SK-N-SH treated with all-trans-retinoic acid at 6 μM for 48 hours (cell line): ENCODE measurements at regions not wholly inside any gene's neighbourhood (a gene's known extent, or its start where the extent isn't known, plus 50 kb on each side); places are given as distances from the start of the nearest gene placed in this dataset.

Source experiments
- CSDC2 ChIP-seq: fragments of 250-450 bp; sonication (Bioruptor Pico); IDR thresholded peaks from 2 replicates; pipeline ENCODE4 v1.5.0; 2020; ENCODE audit warnings: mild to moderate bottlenecking, moderate library complexity
- ISL1 ChIP-seq: fragments of 250-450 bp; sonication (Bioruptor Pico); IDR thresholded peaks from 2 replicates; pipeline ENCODE4 v2.1.2; 2022; ENCODE audit warnings: mild to moderate bottlenecking, moderate library complexity
- OSR1 ChIP-seq: fragments of 250-450 bp; sonication (Bioruptor Pico); IDR thresholded peaks from 2 replicates; pipeline ENCODE4 v1.8.0; 2022; ENCODE audit warnings: moderate library complexity, mild to moderate bottlenecking, inconsistent platforms
- RARB ChIP-seq: fragments of 250-450 bp; sonication (Bioruptor Pico); IDR thresholded peaks from 2 replicates; pipeline ENCODE4 v1.8.0; 2021; ENCODE audit warnings: mild to moderate bottlenecking, moderate library complexity
- SNAI2 ChIP-seq: fragments of 250-450 bp; sonication (Bioruptor Pico); IDR thresholded peaks from 2 replicates; pipeline ENCODE4 v1.5.0; 2020; ENCODE audit warnings: mild to moderate bottlenecking, moderate library complexity
- TCF4 ChIP-seq: fragments of 250-450 bp; sonication (Bioruptor Pico); IDR thresholded peaks from 2 replicates; pipeline ENCODE4 v1.8.0; 2021; ENCODE audit warnings: mild to moderate bottlenecking, moderate library complexity, borderline replicate concordance
- TOX ChIP-seq: fragments of 250-450 bp; sonication (Bioruptor Pico); IDR thresholded peaks from 2 replicates; pipeline ENCODE4 v1.8.0; 2021; ENCODE audit warnings: mild to moderate bottlenecking, moderate library complexity, borderline replicate concordance
- ZNF565 ChIP-seq: fragments of 450-650 bp; formaldehyde crosslinking; conservative IDR thresholded peaks from 2 replicates; pipeline ENCODE4 v1.5.0; 2020; ENCODE audit warnings: low read depth, mild to moderate bottlenecking, moderate library complexity
- ZNF8 ChIP-seq: fragments of 450-650 bp; formaldehyde crosslinking; IDR thresholded peaks from 2 replicates; pipeline ENCODE4 v1.5.0; 2020; ENCODE audit warnings: mild to moderate bottlenecking, moderate library complexity
- TF ChIP-seq, protein P1 (sequence below): fragments of 250-450 bp; sonication (Bioruptor Pico); IDR thresholded peaks from 2 replicates; pipeline ENCODE4 v1.5.1; 2020; ENCODE audit warnings: low read depth, mild to moderate bottlenecking, moderate library complexity
- TF ChIP-seq, protein P2 (sequence below): fragments of 250-450 bp; sonication (Bioruptor Pico); IDR thresholded peaks from 2 replicates; pipeline ENCODE4 v1.8.0; 2020; ENCODE audit warnings: mild to moderate bottlenecking, moderate library complexity, borderline replicate concordance
- TF ChIP-seq, protein P3 (sequence below): fragments of 250-450 bp; sonication (Bioruptor Pico); IDR thresholded peaks from 2 replicates; pipeline ENCODE4 v1.5.0; 2020; ENCODE audit warnings: mild to moderate bottlenecking, moderate library complexity
- TF ChIP-seq, protein P4 (sequence below): fragments of 250-450 bp; sonication (Bioruptor Pico); IDR thresholded peaks from 2 replicates; pipeline ENCODE4 v1.8.0; 2021; ENCODE audit warnings: low read depth, mild to moderate bottlenecking, moderate library complexity, borderline replicate concordance
- TF ChIP-seq, protein P5 (sequence below): fragments of 250-450 bp; sonication (Bioruptor Pico); IDR thresholded peaks from 2 replicates; pipeline ENCODE4 v1.5.1; 2021; ENCODE audit warnings: mild to moderate bottlenecking, moderate library complexity

DNA sequence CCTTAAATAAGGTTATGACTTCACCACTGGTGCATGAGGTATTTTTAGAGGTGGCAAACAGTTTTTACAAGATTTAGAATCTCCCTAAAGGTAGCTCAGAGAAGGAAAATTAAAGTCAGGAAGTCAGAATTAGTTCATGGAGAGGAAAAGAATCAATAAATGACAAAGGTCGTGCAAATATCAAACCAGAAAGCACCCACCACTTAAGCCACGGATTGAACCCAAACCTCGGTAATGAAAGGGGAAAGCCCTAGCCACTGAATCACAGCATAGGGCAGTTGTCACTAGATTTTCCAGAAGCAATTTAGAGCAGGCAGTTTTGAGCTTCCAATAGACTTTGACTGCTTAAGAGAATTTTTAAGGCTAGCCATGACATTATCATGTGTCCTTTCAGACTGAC, 1590.4 kb downstream of the SLITRK1 start:
- TF ChIP-seq OSR1 (CRISPR knock-in tag) (no peak), RARB (CRISPR knock-in tag) (no peak), TOX (no peak), SNAI2 (CRISPR knock-in tag) (no peak), ZNF8 (no peak), TCF4 (CRISPR knock-in tag) (no peak), CSDC2 (CRISPR knock-in tag) (no peak), ISL1 (CRISPR knock-in tag) (no peak), ZNF565 (no peak)
- TF ChIP-seq, protein P1, sequence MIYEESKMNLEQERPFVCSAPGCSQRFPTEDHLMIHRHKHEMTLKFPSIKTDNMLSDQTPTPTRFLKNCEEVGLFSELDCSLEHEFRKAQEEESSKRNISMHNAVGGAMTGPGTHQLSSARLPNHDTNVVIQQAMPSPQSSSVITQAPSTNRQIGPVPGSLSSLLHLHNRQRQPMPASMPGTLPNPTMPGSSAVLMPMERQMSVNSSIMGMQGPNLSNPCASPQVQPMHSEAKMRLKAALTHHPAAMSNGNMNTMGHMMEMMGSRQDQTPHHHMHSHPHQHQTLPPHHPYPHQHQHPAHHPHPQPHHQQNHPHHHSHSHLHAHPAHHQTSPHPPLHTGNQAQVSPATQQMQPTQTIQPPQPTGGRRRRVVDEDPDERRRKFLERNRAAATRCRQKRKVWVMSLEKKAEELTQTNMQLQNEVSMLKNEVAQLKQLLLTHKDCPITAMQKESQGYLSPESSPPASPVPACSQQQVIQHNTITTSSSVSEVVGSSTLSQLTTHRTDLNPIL (CRISPR knock-in tag) = no peak
- TF ChIP-seq, protein P2, sequence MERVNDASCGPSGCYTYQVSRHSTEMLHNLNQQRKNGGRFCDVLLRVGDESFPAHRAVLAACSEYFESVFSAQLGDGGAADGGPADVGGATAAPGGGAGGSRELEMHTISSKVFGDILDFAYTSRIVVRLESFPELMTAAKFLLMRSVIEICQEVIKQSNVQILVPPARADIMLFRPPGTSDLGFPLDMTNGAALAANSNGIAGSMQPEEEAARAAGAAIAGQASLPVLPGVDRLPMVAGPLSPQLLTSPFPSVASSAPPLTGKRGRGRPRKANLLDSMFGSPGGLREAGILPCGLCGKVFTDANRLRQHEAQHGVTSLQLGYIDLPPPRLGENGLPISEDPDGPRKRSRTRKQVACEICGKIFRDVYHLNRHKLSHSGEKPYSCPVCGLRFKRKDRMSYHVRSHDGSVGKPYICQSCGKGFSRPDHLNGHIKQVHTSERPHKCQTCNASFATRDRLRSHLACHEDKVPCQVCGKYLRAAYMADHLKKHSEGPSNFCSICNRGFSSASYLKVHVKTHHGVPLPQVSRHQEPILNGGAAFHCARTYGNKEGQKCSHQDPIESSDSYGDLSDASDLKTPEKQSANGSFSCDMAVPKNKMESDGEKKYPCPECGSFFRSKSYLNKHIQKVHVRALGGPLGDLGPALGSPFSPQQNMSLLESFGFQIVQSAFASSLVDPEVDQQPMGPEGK (CRISPR knock-in tag) = no peak
- TF ChIP-seq, protein P3, sequence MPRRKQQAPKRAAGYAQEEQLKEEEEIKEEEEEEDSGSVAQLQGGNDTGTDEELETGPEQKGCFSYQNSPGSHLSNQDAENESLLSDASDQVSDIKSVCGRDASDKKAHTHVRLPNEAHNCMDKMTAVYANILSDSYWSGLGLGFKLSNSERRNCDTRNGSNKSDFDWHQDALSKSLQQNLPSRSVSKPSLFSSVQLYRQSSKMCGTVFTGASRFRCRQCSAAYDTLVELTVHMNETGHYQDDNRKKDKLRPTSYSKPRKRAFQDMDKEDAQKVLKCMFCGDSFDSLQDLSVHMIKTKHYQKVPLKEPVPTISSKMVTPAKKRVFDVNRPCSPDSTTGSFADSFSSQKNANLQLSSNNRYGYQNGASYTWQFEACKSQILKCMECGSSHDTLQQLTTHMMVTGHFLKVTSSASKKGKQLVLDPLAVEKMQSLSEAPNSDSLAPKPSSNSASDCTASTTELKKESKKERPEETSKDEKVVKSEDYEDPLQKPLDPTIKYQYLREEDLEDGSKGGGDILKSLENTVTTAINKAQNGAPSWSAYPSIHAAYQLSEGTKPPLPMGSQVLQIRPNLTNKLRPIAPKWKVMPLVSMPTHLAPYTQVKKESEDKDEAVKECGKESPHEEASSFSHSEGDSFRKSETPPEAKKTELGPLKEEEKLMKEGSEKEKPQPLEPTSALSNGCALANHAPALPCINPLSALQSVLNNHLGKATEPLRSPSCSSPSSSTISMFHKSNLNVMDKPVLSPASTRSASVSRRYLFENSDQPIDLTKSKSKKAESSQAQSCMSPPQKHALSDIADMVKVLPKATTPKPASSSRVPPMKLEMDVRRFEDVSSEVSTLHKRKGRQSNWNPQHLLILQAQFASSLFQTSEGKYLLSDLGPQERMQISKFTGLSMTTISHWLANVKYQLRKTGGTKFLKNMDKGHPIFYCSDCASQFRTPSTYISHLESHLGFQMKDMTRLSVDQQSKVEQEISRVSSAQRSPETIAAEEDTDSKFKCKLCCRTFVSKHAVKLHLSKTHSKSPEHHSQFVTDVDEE (CRISPR knock-in tag) = no peak
- TF ChIP-seq, protein P4, sequence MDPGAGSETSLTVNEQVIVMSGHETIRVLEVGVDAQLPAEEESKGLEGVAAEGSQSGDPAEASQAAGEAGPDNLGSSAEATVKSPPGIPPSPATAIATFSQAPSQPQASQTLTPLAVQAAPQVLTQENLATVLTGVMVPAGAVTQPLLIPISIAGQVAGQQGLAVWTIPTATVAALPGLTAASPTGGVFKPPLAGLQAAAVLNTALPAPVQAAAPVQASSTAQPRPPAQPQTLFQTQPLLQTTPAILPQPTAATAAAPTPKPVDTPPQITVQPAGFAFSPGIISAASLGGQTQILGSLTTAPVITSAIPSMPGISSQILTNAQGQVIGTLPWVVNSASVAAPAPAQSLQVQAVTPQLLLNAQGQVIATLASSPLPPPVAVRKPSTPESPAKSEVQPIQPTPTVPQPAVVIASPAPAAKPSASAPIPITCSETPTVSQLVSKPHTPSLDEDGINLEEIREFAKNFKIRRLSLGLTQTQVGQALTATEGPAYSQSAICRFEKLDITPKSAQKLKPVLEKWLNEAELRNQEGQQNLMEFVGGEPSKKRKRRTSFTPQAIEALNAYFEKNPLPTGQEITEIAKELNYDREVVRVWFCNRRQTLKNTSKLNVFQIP = no peak
- TF ChIP-seq, protein P5, sequence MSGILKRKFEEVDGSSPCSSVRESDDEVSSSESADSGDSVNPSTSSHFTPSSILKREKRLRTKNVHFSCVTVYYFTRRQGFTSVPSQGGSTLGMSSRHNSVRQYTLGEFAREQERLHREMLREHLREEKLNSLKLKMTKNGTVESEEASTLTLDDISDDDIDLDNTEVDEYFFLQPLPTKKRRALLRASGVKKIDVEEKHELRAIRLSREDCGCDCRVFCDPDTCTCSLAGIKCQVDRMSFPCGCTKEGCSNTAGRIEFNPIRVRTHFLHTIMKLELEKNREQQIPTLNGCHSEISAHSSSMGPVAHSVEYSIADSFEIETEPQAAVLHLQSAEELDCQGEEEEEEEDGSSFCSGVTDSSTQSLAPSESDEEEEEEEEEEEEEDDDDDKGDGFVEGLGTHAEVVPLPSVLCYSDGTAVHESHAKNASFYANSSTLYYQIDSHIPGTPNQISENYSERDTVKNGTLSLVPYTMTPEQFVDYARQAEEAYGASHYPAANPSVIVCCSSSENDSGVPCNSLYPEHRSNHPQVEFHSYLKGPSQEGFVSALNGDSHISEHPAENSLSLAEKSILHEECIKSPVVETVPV = no peak
